ENCODE measurements at regions not wholly inside any gene's neighbourhood (a gene's known extent, or its start where the extent isn't known, plus 50 kb on each side); places are given as distances from the start of the nearest gene placed in this dataset.

- TF ChIP-seq, protein P1, sequence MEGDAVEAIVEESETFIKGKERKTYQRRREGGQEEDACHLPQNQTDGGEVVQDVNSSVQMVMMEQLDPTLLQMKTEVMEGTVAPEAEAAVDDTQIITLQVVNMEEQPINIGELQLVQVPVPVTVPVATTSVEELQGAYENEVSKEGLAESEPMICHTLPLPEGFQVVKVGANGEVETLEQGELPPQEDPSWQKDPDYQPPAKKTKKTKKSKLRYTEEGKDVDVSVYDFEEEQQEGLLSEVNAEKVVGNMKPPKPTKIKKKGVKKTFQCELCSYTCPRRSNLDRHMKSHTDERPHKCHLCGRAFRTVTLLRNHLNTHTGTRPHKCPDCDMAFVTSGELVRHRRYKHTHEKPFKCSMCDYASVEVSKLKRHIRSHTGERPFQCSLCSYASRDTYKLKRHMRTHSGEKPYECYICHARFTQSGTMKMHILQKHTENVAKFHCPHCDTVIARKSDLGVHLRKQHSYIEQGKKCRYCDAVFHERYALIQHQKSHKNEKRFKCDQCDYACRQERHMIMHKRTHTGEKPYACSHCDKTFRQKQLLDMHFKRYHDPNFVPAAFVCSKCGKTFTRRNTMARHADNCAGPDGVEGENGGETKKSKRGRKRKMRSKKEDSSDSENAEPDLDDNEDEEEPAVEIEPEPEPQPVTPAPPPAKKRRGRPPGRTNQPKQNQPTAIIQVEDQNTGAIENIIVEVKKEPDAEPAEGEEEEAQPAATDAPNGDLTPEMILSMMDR (IDR thresholded peaks at IDR 0.05; ENCODE audit: insufficient read depth, low read length, poor library complexity, severe bottlenecking): peak; percentile 2
- Histone ChIP-seq H3K27me3 (ENCODE audit: control insufficient read depth, insufficient read depth, low read length) (no peaks in the 10 kb centered on the region), H3K4me3 (ENCODE audit: low read depth, low read length) (no peak overlapping the region), H3K36me3 (ENCODE audit: control insufficient read depth, insufficient read depth, low read length) (no peaks in the 10 kb centered on the region)
- no peak for DNase-seq (ENCODE audit: low read depth)
Measured at GRCh38 chr7:49324707-49325106, 400.4 kb downstream of the CDC14C start.

DNA sequence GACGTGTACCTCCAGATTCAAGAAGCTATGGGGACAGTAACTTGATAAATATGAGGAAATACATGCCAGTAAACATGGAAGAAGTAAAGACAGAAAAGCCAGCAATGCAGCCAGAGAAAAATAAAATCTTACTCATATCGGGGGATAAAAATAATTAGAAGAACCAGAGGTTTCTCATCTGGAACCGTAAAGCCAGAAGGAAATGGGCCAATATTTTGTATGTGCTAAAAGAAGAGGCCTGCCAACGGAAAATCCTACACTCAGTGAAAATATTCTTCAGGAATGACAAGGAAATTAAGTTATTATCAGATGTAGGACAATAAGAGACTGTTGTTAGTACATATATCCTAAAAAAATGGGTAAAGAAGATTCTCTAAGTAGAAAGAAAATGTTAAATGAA lies 401.2 kb downstream of the CDC14C start:
- TF ChIP-seq, protein P1 (IDR thresholded peaks at IDR 0.05; ENCODE audit: insufficient read depth, low read length, poor library complexity, severe bottlenecking): no peak
- Histone ChIP-seq H3K4me3 (ENCODE audit: low read depth, low read length) (no peak overlapping the region), H3K36me3 (ENCODE audit: control insufficient read depth, insufficient read depth, low read length) (no peaks in the 10 kb centered on the region), H3K27me3 (ENCODE audit: control insufficient read depth, insufficient read depth, low read length) (no peaks in the 10 kb centered on the region)
- DNase-seq (ENCODE audit: low read depth): no peak

DNA sequence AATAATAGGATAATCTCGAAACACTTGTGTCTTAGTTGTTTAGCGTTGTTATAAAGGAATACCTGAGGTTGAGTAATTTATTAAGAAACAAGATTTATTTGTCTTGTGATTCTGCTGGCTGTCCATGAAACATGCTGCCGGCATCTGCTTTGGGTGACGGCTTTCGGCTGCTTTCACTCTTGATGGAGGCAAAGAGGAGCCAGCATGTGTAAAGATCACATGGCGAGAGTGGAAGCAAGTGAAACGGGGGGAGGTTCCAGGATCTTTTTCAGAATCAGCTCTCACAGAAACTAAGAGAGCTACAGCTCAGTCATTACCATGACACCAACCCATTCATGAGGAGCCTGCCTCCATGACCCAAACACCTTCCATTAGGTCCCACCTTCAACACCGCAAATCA lies 402.8 kb downstream of the CDC14C start:
- no peaks in the 10 kb centered on the region for H3K27me3 ChIP-seq (ENCODE audit: control insufficient read depth, insufficient read depth, low read length)
- no peak for DNase-seq (ENCODE audit: low read depth)
- H3K36me3 ChIP-seq (ENCODE audit: control insufficient read depth, insufficient read depth, low read length): no peaks in the 10 kb centered on the region
- TF ChIP-seq, protein P1 (IDR thresholded peaks at IDR 0.05; ENCODE audit: insufficient read depth, low read length, poor library complexity, severe bottlenecking): no peak
- no peak overlapping the region for H3K4me3 ChIP-seq (ENCODE audit: low read depth, low read length)

DNA sequence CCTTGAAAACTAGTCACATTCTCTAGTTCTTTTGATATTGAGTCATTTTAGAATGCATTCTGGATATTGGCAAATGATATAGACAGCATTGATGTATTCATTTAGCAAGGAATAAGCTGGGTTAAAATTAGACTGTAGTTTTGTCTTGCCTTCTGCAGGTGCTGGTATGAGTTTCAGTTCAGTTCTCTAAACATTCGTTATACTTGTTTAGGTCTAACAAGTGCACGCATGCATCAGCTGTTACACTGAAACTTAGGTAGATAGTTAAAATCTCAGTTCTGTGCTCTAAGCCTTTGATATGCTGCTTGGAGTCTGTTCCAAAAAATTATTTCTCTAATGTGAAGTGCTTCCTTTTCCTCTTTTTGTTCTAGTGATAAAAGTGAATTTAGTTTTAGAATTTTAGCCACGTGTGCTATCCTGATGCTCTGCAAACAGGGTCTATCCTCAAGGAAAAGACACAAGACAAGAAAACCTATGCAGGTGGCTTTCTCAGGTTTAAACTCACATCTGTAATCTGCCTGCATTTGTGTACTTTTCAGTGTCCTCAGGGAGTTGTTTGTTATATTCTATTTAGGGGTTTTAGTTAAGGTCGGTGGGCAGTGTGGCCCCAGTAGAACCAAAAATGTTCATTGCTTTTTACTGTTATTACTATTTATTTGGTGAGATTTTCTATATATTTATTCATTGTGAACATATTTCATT lies 409.0 kb downstream of the CDC14C start:
- H3K36me3 ChIP-seq (ENCODE audit: control insufficient read depth, insufficient read depth, low read length): no peaks in the 10 kb centered on the region
- DNase-seq (ENCODE audit: low read depth): no peak
- no peak overlapping the region for H3K4me3 ChIP-seq (ENCODE audit: low read depth, low read length)
- TF ChIP-seq, protein P1 (IDR thresholded peaks at IDR 0.05; ENCODE audit: insufficient read depth, low read length, poor library complexity, severe bottlenecking): no peak
- no peaks in the 10 kb centered on the region for H3K27me3 ChIP-seq (ENCODE audit: control insufficient read depth, insufficient read depth, low read length)

DNA sequence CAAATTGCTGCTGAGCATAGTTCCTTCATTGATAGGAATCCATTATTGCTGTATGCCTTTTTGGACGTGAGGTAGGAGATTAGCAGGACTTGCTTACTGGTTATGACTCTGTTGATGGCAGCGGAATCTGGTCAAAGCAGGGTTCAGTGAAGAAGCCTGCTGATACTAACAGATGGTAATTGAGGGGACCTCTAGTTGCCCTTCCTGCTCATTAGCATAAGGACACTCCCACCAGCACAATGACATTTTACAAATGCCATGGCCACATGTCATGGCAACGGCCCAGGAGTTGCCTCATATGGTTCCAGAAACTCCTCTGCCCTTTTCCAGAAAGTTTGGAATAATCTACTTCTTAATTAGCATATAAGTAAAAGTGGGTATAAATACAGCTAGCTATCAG lies 417.5 kb downstream of the CDC14C start:
- DNase-seq (ENCODE audit: low read depth): no peak
- no peak overlapping the region for H3K4me3 ChIP-seq (ENCODE audit: low read depth, low read length)
- no peaks in the 10 kb centered on the region for H3K27me3 ChIP-seq (ENCODE audit: control insufficient read depth, insufficient read depth, low read length)
- H3K36me3 ChIP-seq (ENCODE audit: control insufficient read depth, insufficient read depth, low read length): no peaks in the 10 kb centered on the region
- TF ChIP-seq, protein P1 (IDR thresholded peaks at IDR 0.05; ENCODE audit: insufficient read depth, low read length, poor library complexity, severe bottlenecking): no peak

GRCh38 chr7:49344556-49344955 lies 420.2 kb downstream of the CDC14C start:
- no peak for DNase-seq (ENCODE audit: low read depth)
- H3K4me3 ChIP-seq (ENCODE audit: low read depth, low read length): no peak overlapping the region
- no peaks in the 10 kb centered on the region for H3K36me3 ChIP-seq (ENCODE audit: control insufficient read depth, insufficient read depth, low read length)
- no peaks in the 10 kb centered on the region for H3K27me3 ChIP-seq (ENCODE audit: control insufficient read depth, insufficient read depth, low read length)
- TF ChIP-seq, protein P1 (IDR thresholded peaks at IDR 0.05; ENCODE audit: insufficient read depth, low read length, poor library complexity, severe bottlenecking): no peak

Data from kidney epithelial cell (primary cell).